DND-41 (cell line): ENCODE measurements at regions not wholly inside any gene's neighbourhood (a gene's known extent, or its start where the extent isn't known, plus 50 kb on each side); places are given as distances from the start of the nearest gene placed in this dataset.

Experiments used
- ATAC-seq: fragments of 200-7000 bp; cut with Tn5 transposase; 3 replicates; pipeline ENCODE4 v1.9.1; 2021; ENCODE audit warnings: low read depth; ENCODE audit not compliant: insufficient read depth
- DNase-seq: peaks from one replicate; pipeline ENCODE4 v3.0.0-alpha.2; 2020
- H2AFZ ChIP-seq: 2 replicates; pipeline ENCODE4 v1.6.0; 2012; ENCODE audit warnings: low read depth, low read length
- H3K27ac ChIP-seq: 2 replicates; pipeline ENCODE4 v1.5.1; 2012; ENCODE audit warnings: low read length, inconsistent platforms
- H3K27me3 ChIP-seq: fragments of 200-600 bp; sonication (generic); 2 replicates; pipeline ENCODE4 v1.6.0; 2012; ENCODE audit warnings: low read length, mild to moderate bottlenecking, inconsistent platforms; ENCODE audit not compliant: insufficient read depth, poor library complexity
- H3K36me3 ChIP-seq: 2 replicates; pipeline ENCODE4 v1.5.1; 2012; ENCODE audit warnings: low read length, inconsistent platforms; ENCODE audit not compliant: insufficient read depth
- H3K4me1 ChIP-seq: 2 replicates; pipeline ENCODE4 v1.5.1; 2012; ENCODE audit warnings: mild to moderate bottlenecking, low read length; ENCODE audit not compliant: insufficient read depth
- H3K4me2 ChIP-seq: 2 replicates; pipeline ENCODE4 v1.6.0; 2012; ENCODE audit warnings: mild to moderate bottlenecking, moderate library complexity, low read length, inconsistent platforms; ENCODE audit not compliant: insufficient read depth
- H3K4me3 ChIP-seq, 2 experiments: fragments of 200-600 bp in 1 of 2; shearing (Covaris generic) in 1 of 2; 2 replicates each; pipeline ENCODE4 v1.5.1; 2012 to 2016; ENCODE audit warnings: inconsistent platforms in 2 of 2, low read length in 2 of 2, mild to moderate bottlenecking in 2 of 2, low read depth in 1 of 2, moderate library complexity in 1 of 2
- H3K79me2 ChIP-seq: 2 replicates; pipeline ENCODE4 v1.6.0; 2012; ENCODE audit warnings: low read length, inconsistent platforms; ENCODE audit not compliant: insufficient read depth
- H3K9ac ChIP-seq: 2 replicates; pipeline ENCODE4 v1.6.0; 2012; ENCODE audit warnings: low read depth, mild to moderate bottlenecking, inconsistent platforms, low read length, moderate library complexity
- H3K9me3 ChIP-seq: 2 replicates; pipeline ENCODE4 v1.5.1; 2012; ENCODE audit warnings: low read length, moderate library complexity, mild to moderate bottlenecking, inconsistent platforms; ENCODE audit not compliant: insufficient read depth, severe bottlenecking
- H4K20me1 ChIP-seq: 2 replicates; pipeline ENCODE4 v1.6.0; 2012; ENCODE audit warnings: low read length; ENCODE audit not compliant: insufficient read depth
- EZH2 ChIP-seq: IDR thresholded peaks from 3 replicates; pipeline ENCODE4 v1.6.1; 2012; ENCODE audit warnings: borderline replicate concordance, low read depth, mild to moderate bottlenecking, moderate library complexity, low read length, inconsistent platforms; ENCODE audit not compliant: severe bottlenecking
- TF ChIP-seq, protein P1 (sequence below): IDR thresholded peaks from 2 replicates; pipeline ENCODE4 v1.5.1; 2012; ENCODE audit warnings: borderline replicate concordance, low read length, moderate library complexity, mild to moderate bottlenecking; ENCODE audit not compliant: poor library complexity, severe bottlenecking; ENCODE audit errors: extremely low read depth

- DNase-seq = no peak
- H2AFZ ChIP-seq = no peak overlapping the region
- H3K9ac ChIP-seq = no peak overlapping the region
- no peak for ATAC-seq
- H3K9me3 ChIP-seq = no peaks in the 10 kb centered on the region
- no peak overlapping the region for H3K4me2 ChIP-seq
- H3K36me3 ChIP-seq = no peaks in the 10 kb centered on the region
- TF ChIP-seq, protein P1, sequence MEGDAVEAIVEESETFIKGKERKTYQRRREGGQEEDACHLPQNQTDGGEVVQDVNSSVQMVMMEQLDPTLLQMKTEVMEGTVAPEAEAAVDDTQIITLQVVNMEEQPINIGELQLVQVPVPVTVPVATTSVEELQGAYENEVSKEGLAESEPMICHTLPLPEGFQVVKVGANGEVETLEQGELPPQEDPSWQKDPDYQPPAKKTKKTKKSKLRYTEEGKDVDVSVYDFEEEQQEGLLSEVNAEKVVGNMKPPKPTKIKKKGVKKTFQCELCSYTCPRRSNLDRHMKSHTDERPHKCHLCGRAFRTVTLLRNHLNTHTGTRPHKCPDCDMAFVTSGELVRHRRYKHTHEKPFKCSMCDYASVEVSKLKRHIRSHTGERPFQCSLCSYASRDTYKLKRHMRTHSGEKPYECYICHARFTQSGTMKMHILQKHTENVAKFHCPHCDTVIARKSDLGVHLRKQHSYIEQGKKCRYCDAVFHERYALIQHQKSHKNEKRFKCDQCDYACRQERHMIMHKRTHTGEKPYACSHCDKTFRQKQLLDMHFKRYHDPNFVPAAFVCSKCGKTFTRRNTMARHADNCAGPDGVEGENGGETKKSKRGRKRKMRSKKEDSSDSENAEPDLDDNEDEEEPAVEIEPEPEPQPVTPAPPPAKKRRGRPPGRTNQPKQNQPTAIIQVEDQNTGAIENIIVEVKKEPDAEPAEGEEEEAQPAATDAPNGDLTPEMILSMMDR = no peak
- no peak for TF ChIP-seq EZH2
- H4K20me1 ChIP-seq = no peaks in the 10 kb centered on the region
- H3K79me2 ChIP-seq = no peaks in the 10 kb centered on the region
- H3K27ac ChIP-seq = no peak overlapping the region
- H3K4me1 ChIP-seq = no peaks in the 10 kb centered on the region
- H3K27me3 ChIP-seq = no peaks in the 10 kb centered on the region
- H3K4me3 ChIP-seq = no peak overlapping the region
These were observed 1323.7 kb upstream of the PIK3C3 start for GRCh38 chr18:40631319-40631718.

- Histone ChIP-seq H3K4me3 (no peak overlapping the region), H4K20me1 (no peaks in the 10 kb centered on the region), H2AFZ (no peak overlapping the region), H3K4me1 (no peaks in the 10 kb centered on the region), H3K36me3 (no peaks in the 10 kb centered on the region), H3K9ac (no peak overlapping the region), H3K9me3 (no peaks in the 10 kb centered on the region), H3K79me2 (no peaks in the 10 kb centered on the region), H3K27me3 (no peaks in the 10 kb centered on the region), H3K27ac (no peak overlapping the region), H3K4me2 (no peak overlapping the region)
- no peak for TF ChIP-seq EZH2
- TF ChIP-seq, protein P1 = no peak
- DNase-seq (no peak), ATAC-seq (no peak)
These were observed 1324.5 kb upstream of the PIK3C3 start for GRCh38 chr18:40630496-40630895.

GRCh38 chr18:40624959-40625358, 1330.1 kb upstream of the PIK3C3 start:
- no peak overlapping the region for H3K4me2 ChIP-seq
- H2AFZ ChIP-seq = no peak overlapping the region
- no peaks in the 10 kb centered on the region for H3K36me3 ChIP-seq
- TF ChIP-seq, protein P1 = no peak
- TF ChIP-seq EZH2 = no peak
- H3K9me3 ChIP-seq = no peaks in the 10 kb centered on the region
- H3K4me1 ChIP-seq = no peaks in the 10 kb centered on the region
- no peak overlapping the region for H3K9ac ChIP-seq
- no peak overlapping the region for H3K27ac ChIP-seq
- H3K79me2 ChIP-seq = no peaks in the 10 kb centered on the region
- ATAC-seq = no peak
- no peaks in the 10 kb centered on the region for H4K20me1 ChIP-seq
- no peaks in the 10 kb centered on the region for H3K27me3 ChIP-seq
- no peak for DNase-seq
- H3K4me3 ChIP-seq = no peak overlapping the region

GRCh38 chr18:40613721-40614120, 1341.3 kb upstream of the PIK3C3 start:
- no peak overlapping the region for H3K4me2 ChIP-seq
- H4K20me1 ChIP-seq = no peaks in the 10 kb centered on the region
- no peak for ATAC-seq
- no peak overlapping the region for H3K27ac ChIP-seq
- H3K4me1 ChIP-seq = no peaks in the 10 kb centered on the region
- no peaks in the 10 kb centered on the region for H3K36me3 ChIP-seq
- H3K27me3 ChIP-seq = no peaks in the 10 kb centered on the region
- H3K9me3 ChIP-seq = no peaks in the 10 kb centered on the region
- no peaks in the 10 kb centered on the region for H3K79me2 ChIP-seq
- no peak overlapping the region for H3K9ac ChIP-seq
- no peak overlapping the region for H2AFZ ChIP-seq
- no peak for DNase-seq
- no peak overlapping the region for H3K4me3 ChIP-seq
- no peak for TF ChIP-seq EZH2
- TF ChIP-seq, protein P1 = no peak
